Left hindlimb (tissue), 1 donor: ENCODE measurements at regions not wholly inside any gene's neighbourhood (a gene's known extent, or its start where the extent isn't known, plus 50 kb on each side); places are given as distances from the start of the nearest gene placed in this dataset.
"Not testable (repeated sequence)": the region's sequence is repeated elsewhere in the genome, so short reads cannot be mapped to it uniquely, and the experiment has no call there.

Experiments
- DNase-seq: peaks from one replicate; pipeline ENCODE4 v3.0.0-alpha.2; 2018

DNA sequence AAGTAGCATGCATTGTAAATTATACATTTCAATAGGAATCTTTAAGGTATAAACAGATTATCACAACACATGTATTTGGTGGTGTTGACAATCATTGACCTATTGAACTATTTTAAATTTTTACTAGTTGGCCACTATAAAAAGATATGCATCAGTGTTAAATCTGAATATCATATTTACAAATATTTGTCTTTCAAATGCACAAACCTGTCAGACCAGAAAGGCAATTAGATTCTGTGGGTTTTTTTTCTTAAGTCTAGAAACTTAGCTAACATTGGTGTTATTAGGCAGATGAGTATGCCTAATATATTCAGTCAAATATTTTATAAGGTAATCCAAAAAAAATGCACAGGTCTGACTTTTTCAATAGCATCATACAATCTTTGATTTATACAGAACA lies 241.4 kb upstream of the DGKB start:
- no peak for DNase-seq

DNA sequence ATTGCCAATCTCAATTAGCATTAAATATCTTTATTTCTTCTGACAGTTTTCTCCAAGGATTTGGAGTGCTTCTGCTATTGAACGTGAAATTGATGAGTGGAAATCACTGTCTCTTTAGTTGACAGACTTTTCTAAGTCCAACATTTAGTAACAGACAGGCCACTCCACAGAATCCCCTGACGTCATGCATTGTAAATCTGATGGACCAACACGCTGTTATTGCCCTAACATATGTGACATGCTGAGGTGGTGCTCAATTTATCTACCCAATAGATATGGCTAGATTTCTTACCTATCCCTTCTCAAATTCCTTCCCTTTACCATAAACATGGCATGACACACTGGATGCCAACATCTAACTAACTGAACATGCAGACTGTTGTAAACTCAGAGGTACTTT lies 240.6 kb upstream of the DGKB start:
- no peak for DNase-seq

- no peak for DNase-seq
These were observed 237.9 kb upstream of the DGKB start for GRCh38 chr7:15140431-15140830.

DNA sequence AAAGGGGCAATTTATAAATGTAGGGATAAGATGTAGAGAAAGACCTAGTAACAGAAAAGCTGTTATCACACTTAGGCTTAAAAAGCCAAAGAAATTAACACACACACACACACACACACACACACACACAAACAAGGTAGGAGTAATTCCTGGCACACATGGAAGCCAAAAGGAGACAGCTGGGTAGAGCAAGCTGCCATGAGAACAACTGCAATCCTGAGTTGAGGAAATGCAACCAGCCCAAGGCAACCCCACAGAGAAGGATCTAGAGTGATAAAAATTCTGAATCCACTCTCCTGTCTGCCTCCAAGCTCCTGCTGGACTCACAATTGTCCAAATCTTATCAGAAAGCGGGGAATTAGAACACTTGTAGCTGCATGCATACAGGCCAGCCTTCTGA lies 229.1 kb upstream of the DGKB start:
- DNase-seq, result no peak

DNA sequence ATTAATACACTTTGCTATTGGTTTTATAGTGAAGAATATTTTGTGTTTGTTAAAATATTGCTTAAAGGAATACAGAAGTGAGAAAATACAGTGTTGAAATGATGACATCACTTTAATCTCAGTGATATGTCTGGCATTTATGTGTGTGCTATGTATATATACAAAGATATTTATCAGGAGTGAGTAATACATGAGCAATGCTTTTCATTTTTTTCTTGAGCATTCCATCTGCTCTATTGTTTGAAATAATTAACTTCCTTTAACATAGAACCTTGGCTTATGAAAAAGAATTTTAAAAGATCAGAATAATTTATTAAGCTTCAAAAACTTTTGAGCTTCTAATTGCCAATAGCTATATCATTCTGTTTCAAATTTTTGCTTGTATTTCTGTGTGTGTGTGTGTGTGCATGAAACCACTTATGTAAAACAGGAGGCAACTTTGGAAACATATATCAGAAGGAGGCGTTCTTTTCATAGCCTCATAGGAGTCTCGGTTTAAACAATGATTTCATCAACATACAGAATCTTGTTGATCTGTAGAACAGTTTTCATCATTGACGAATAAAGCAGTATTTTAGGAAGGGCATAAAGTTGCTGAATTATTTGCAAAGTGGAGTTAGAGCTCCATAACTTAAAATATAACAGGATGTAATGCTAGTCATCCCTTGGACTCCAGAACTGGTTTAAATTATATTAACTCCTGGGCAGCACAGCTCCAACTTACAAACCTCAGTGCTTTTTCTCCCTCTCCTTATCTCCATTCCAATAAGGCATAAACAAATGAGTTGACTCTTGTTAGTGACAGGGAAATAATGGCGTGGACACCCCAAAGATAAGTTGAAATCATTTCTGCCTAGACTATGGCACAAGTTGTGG lies 228.4 kb upstream of the DGKB start:
- DNase-seq, result no peak

GRCh38 chr7:15128716-15129115 lies 226.2 kb upstream of the DGKB start:
- DNase-seq, result no peak

DNA sequence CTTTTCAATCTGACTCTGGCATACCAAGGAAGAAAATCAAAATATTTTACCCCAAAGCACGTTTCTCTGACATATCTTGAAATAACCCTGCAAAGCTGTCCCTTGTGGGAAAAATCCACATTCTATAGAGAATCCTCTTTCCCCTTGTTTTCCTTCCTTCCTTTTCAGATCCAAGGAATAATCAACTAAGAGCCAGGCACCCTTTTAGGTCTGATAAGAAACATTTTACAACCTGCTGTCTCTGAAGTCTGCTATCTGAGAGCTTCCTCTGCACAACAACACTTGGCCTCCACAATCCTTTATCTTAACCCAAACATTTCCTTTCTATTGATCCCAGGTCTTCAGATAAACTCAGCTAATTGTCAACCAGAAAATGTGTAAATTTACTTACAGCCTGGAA lies 224.1 kb upstream of the DGKB start:
- not testable (repeated sequence) for DNase-seq

DNA sequence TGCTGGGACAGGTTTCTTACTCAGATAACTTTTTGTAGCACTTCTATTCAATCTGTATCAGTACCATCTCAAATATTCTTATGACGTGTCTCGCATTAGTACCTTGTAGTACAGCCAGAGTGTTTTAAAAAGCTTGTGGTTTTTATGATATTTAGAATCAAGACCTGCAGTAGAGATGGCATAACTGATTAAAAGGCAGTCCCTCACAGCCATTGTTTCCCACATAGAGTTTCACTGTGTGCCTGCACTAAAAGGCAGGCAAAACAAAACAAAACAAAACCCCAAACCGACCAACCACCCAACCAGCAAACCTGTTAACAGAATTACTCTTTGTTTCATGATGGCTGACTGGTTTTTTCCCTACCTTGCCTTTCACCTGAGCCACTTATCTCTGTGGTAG lies 221.3 kb upstream of the DGKB start:
- no peak for DNase-seq

DNA sequence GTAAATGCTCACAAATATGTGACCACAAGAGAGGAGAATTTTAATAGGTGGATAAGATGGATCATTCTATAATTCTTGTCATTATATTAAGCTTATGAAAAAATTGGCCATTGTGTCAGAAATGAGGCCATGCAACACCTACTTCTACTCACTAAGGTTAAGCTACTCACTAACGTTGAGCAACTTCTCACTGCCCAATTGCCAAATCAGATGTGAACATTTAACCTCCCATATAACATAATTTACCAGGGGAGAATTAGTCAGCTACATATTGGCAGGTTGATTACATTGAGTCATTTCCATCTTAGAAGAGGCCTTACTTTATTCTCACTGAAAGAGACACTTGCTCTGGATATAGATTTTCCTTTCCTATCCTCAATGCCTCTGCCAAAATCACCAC lies 211.2 kb upstream of the DGKB start:
- no peak for DNase-seq

DNA sequence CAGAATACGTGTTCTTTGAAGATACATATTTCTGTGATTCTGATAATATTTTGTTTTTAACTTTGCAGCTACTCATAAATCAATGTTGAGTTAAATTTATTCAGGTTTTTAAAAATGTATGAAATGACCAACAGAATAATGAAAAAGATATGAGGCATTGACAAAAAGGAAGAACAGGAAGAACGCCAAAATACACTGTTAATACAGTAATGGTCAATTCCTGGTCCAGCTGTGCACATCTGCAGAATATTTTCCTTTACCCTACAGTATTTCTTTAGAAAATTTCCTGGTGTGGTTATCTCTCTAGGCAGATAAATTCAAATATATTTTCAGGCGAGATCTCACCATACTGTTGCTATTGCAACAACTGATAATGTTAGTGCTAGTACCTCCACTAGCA lies 203.2 kb upstream of the DGKB start:
- no peak for DNase-seq

DNA sequence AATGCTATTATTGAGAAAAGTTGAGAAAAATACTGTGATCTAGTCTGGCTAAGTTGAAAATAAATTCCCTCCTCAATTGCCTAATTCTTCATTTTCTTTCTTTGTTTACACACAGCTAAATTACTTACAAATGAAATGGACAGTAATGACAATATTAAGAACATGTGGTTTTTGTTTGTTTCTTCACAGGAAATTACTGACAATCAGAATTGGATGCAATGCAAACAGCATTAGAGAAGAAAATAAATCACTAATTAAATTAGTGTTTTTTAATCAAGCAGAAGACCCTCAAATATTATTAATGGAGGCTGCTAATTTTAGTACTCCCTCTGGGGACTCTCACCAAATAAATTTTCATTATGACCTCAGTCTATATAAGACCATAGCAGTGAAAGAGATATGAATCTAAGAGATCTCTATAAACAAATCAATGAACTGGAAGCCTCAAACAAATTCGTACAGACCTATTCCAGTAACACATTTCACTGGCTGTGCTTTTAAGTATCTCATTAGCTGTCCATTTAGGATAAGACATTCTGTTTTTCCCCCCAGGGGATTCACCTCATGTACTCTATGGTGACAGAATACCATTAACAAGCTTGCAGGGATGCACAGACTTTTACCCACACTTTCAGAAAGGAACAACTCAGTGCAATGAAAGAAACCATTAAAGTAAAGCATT lies 202.0 kb upstream of the DGKB start:
- no peak for DNase-seq

GRCh38 chr7:15099074-15099473 lies 196.5 kb upstream of the DGKB start:
- DNase-seq, result no peak

GRCh38 chr7:15096853-15097252 lies 194.3 kb upstream of the DGKB start:
- DNase-seq, result no peak

DNA sequence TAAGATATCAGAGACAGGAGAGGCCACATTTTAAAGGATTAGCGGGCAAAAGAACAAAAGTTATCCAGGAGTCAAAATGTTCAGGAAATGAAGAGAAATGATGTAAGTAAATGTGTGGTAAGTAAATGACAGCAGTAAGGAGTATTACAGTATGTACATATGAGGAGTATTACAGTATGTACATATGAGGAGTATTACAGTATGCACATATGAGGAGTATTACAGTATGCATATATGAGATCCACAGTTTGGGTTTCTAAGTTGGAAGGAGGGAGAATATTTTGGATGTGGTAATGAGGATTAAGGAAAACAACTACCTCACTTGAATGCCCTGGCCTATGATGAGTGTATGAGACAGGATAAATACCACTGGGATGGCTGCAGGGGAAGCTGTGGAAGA lies 192.4 kb upstream of the DGKB start:
- no peak for DNase-seq

- DNase-seq, result no peak
These were observed 185.2 kb upstream of the DGKB start for GRCh38 chr7:15087771-15088170.

GRCh38 chr7:15086862-15087261 lies 184.3 kb upstream of the DGKB start:
- DNase-seq, result no peak

DNA sequence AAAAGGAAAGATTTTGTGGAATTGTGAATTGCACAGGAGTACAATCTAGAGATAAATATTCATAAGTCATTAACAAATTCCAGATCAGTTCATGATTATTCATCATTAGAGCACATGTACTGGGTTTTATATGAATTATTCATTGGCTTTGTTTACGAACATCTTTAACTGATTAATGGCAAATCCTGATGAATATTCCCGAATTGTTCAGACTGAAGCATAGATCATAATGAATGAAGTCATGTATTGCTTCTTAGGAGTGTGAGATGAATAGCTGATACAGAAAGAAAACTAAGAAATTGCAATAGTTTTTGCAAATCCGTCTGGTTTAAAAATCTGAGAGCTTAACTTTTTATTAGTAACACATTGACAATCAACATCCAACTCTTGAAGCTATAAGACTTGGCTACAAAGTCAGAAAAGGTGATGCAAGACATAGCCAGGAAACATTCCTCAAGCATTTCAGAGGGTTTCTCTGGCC lies 183.6 kb upstream of the DGKB start:
- no peak for DNase-seq

- DNase-seq, result no peak
These were observed 182.8 kb upstream of the DGKB start for GRCh38 chr7:15085366-15085765.

DNA sequence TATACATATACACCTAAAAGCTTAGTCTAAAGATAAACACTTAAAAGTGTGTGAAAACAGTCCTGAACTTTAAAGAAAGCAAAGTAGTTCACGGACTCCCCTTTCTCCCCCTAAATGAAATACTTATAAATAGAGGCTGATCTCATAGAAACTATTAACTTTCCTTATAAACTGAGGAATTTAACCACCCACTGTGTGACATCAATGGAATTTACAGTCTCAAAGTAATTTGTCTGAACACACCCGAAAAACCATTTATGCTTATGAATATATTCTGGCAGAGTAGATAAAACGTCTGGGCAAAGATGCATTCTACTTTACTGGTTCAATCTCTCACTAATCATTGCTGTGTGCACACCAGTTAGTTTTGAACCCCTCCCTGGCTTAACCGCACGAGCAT lies 181.8 kb upstream of the DGKB start:
- DNase-seq, result no peak

DNA sequence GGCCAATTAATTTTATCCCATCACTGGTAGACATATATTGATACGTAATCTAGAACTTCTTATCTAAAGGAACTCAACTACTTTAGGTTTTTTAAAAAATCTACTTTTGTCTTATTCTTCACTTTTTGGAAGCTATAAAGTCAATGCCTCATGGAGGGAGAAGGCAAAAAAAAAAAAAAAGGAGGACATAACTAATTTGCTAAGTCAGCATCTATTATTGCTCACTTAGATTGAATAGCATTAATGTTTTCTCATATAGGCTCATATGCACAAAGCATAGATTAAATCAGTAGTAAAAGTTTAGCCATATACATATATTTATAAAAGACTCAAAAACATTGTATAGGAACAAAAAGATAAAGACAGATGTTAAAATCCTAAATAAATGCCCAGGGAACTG lies 179.3 kb upstream of the DGKB start:
- DNase-seq, result no peak

DNA sequence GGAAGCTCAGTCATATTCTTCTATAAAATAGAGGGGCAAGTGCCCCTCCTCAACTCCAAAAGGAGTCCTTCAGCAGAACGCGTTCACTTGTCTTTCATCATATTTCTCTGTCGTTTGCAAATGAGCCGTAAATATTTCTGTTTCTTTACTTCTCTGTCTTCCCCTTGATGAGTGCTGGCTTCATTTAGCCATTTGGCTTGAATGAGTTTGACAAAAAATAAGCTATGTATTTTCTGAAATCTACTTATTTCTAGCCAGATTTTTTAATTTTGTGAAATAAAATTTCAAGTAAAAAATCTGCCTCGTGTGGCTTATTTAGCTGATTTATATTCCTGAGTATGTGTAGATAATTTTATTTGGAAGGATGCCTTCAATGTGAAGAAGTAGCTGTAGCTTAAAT lies 170.8 kb upstream of the DGKB start:
- DNase-seq, result no peak

- no peak for DNase-seq
These were observed 165.8 kb upstream of the DGKB start for GRCh38 chr7:15068324-15068723.

- no peak for DNase-seq
These were observed 154.7 kb upstream of the DGKB start for GRCh38 chr7:15057272-15057671.

- DNase-seq, result not testable (repeated sequence)
These were observed 151.8 kb upstream of the DGKB start for GRCh38 chr7:15054304-15054703.
